OCI-M1 (cell line): ENCODE measurements at regions not wholly inside any gene's neighbourhood (a gene's known extent, or its start where the extent isn't known, plus 50 kb on each side); places are given as distances from the start of the nearest gene placed in this dataset.
A peak's percentile ranks its signal among the peaks of the same experiment; 100 is the strongest.
"Not testable (repeated sequence)": the region's sequence is repeated elsewhere in the genome, so short reads cannot be mapped to it uniquely, and the experiment has no call there.

ENCODE experiments used
- DNase-seq: peaks from one replicate; lab custom pipeline; 2025; lab: John Stamatoyannopoulos, UW

GRCh38 chr16:80123189-80123588 lies 417.6 kb upstream of the DYNLRB2 start:
- DNase-seq = no peak

- DNase-seq = no peak
These were observed 418.7 kb upstream of the DYNLRB2 start for GRCh38 chr16:80122115-80122514.

- no peak for DNase-seq
These were observed 419.3 kb upstream of the DYNLRB2 start for GRCh38 chr16:80121522-80121909.

GRCh38 chr16:80120899-80121521 lies 419.8 kb upstream of the DYNLRB2 start:
- DNase-seq = no peak

- DNase-seq = no peak
These were observed 423.1 kb upstream of the DYNLRB2 start for GRCh38 chr16:80117556-80118130.

GRCh38 chr16:80116711-80117110 lies 424.1 kb upstream of the DYNLRB2 start:
- DNase-seq = no peak

- DNase-seq = no peak
These were observed 426.1 kb upstream of the DYNLRB2 start for GRCh38 chr16:80114699-80115098.

- DNase-seq = no peak
These were observed 426.8 kb upstream of the DYNLRB2 start for GRCh38 chr16:80113873-80114574.

- no peak for DNase-seq
These were observed 431.2 kb upstream of the DYNLRB2 start for GRCh38 chr16:80109581-80109980.

- DNase-seq = no peak
These were observed 432.9 kb upstream of the DYNLRB2 start for GRCh38 chr16:80107900-80108299.

GRCh38 chr16:80105751-80106150 lies 435.0 kb upstream of the DYNLRB2 start:
- DNase-seq = no peak

- DNase-seq = no peak
These were observed 435.6 kb upstream of the DYNLRB2 start for GRCh38 chr16:80105160-80105559.

GRCh38 chr16:80104401-80104800 lies 436.4 kb upstream of the DYNLRB2 start:
- DNase-seq = no peak

GRCh38 chr16:80103463-80103862 lies 437.3 kb upstream of the DYNLRB2 start:
- no peak for DNase-seq

GRCh38 chr16:80100846-80101451 lies 439.8 kb upstream of the DYNLRB2 start:
- no peak for DNase-seq

- DNase-seq = no peak
These were observed 440.6 kb upstream of the DYNLRB2 start for GRCh38 chr16:80100186-80100585.

GRCh38 chr16:80097098-80097497 lies 443.7 kb upstream of the DYNLRB2 start:
- DNase-seq = no peak

GRCh38 chr16:80092681-80093080 lies 448.1 kb upstream of the DYNLRB2 start:
- no peak for DNase-seq

GRCh38 chr16:80091453-80091852 lies 449.3 kb upstream of the DYNLRB2 start:
- DNase-seq = not testable (repeated sequence)

- no peak for DNase-seq
These were observed 455.2 kb upstream of the DYNLRB2 start for GRCh38 chr16:80085606-80086005.

GRCh38 chr16:80084614-80085013 lies 456.2 kb upstream of the DYNLRB2 start:
- DNase-seq = peak; percentile 27

- DNase-seq = no peak
These were observed 456.6 kb upstream of the DYNLRB2 start for GRCh38 chr16:80084163-80084562.

GRCh38 chr16:80082906-80083305 lies 457.9 kb upstream of the DYNLRB2 start:
- DNase-seq = no peak
